OCI-M2 (cell line): ENCODE measurements at regions not wholly inside any gene's neighbourhood (a gene's known extent, or its start where the extent isn't known, plus 50 kb on each side); places are given as distances from the start of the nearest gene placed in this dataset.

Experiments used
- DNase-seq: peaks from one replicate; lab custom pipeline; 2025; ENCODE audit not compliant: unreplicated experiment; lab: John Stamatoyannopoulos, UW

DNA sequence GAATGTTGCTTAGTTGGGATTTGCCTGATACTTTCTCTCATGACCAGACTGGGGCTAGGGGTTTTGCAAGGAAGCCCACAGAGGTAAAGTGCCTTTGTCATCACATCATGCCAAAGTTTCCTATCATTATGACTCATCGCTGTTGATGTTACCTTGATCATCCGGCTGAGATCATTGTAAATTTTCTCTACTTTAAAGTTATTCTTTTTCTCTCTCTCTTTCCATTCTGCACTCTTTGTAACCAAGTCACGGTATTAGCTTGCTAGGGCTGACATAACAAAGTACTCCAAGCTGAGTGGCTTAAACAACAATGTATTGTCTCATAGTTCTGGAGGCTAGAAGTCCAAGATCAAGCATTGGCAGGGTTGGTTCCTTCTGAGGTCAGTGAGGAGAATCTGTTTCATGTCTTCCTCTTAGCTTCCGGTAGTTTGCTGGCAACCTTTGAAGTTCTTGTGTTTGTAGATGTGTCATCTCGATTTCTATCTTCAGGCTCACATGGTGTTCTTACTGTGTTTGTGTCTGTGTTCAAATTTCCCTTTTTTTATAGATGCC, 113.0 kb downstream of the DTHD1 start:
- DNase-seq = no peak

DNA sequence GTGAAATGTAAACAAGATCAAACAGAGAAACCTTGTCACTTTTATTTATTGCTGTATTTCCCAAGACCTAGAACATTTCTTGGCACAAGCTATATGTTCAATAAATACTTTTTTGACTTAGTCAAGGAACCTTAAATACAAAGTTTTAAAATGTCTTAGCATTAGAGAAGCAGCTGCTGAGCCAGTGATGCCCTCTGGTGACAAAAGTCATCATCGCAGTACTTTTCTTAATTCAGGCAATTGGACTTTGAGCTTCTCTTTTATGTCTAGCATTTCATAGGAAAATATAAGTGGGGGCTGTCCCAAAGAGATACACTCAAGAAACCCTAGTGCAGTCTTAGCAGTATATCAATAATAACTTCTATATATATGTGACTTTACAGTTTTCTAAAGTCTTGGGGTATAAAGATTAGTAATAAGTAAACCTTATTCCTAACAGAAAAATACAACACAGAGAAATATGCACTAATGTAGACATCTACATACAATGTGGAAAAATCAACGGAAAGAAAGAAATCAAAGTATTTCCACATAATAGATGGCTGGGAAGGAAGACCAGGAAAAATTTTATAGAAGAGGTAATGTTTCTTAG, 118.4 kb downstream of the DTHD1 start:
- no peak for DNase-seq

DNA sequence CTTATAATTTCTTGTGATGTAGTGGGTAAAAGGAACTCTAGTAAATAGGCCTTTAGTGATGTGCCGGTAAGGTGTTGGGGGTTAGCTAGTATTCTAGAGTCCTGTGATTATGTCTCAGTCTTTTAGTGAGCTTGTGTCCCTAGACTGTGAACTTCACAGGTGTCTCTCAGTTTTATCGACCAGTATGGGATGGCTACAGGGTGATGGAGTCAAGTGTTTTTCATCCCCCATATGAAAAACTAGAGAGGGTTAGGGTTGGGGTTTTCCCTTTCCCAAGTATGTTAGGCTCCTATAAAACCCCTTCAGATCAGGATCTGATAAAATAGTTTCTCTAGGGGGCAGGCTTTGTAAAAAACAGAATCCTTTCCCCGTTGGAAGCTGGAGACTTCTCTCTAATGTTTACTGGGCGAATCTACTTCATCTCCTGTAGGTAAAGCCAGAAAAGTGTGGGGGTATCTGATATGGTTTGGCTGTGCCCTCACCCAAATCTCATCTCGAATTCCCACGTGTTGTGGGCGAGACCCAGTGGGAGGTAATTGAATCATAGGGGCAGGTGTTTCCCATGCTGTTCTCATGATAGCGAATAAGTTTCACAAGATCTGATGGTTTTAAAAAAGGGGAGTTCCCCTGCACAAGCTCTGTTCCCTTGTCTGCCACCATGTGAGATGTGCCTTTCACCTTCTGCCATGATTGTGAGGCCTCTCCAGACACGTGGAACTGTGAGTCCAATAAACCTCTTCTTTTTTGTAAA, 120.8 kb downstream of the DTHD1 start:
- DNase-seq = no peak

DNA sequence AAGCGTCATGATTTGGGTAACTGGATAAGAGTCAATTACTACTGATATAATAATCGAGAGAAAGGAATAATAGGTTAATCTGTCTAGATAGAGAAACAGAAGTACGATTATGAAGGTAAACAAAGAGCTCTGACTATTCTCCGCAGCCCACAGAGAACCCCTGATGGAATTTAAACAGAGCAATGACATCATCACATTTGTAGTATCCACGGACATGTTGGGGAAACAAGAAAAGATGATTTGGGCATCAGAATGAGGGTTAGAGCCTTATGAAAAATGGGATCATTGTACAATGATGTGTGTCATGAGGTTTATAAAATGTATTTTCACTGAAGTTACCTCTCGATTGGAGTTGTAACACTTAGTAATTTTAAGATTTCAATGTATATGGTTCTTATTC, 129.9 kb downstream of the DTHD1 start:
- no peak for DNase-seq

- no peak for DNase-seq
Observed at GRCh38 chr4:36414248-36414647, 132.8 kb downstream of the DTHD1 start.

GRCh38 chr4:36417146-36417545, 135.7 kb downstream of the DTHD1 start:
- no peak for DNase-seq

- DNase-seq = no peak
Observed at GRCh38 chr4:36420111-36420679, 138.8 kb downstream of the DTHD1 start.

GRCh38 chr4:36422607-36423006, 141.2 kb downstream of the DTHD1 start:
- DNase-seq = no peak

DNA sequence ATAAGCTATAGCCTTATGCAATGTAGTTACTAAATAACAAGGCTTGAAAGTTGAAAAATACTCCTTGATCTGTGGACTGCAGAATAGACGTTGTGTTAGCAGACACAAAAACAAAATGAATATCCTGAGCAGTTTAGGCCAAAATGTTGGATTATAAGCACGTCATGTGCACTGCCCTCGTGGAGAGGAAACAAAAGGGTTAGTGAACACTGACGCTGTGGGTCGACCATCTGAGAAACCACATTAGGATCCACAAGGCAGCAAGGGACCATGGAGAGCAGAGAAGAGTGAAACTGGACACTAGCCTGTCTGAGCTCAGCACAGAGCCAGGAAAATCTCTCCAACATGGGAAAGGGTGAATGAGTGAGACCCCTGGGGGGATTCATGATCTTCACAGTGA, 145.3 kb downstream of the DTHD1 start:
- DNase-seq = no peak

DNA sequence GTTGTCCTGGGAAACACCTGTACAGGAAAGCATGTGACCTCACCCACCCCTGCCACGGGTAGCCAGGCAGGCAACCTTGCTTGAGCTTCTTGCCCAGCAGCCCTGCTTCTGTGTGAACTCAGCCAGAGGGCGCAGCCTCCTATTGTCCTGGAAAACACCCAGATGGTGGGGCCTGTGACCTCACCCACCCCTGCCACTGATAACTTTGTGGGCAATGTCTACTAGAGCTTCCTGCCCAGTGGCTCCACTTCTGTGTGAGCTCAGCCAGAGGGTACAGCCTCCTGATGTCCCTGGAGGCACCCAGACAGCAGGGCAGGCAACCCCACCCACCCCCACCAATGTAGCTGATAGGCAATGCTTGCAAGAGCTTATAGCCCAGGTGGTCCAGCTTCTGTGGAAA, 146.3 kb downstream of the DTHD1 start:
- no peak for DNase-seq

DNA sequence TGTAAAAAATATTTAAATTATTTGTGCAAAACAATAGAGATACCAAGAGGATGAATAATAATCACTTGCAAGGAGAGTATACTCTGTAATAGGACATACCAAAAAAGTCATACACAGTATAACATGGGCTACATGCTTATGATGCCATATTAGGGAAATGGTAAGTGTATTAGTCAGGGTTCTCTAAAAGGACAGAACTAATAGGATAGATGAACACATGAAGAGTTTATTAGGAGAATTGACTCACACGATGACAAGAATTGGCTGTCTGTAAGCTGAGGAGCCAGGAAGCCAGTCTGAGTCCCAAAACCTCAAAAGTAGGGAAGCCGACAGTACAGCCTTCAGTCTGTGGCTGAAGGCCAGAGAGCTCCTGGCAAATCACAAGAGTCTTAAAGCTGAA, 151.2 kb downstream of the DTHD1 start:
- DNase-seq = no peak

DNA sequence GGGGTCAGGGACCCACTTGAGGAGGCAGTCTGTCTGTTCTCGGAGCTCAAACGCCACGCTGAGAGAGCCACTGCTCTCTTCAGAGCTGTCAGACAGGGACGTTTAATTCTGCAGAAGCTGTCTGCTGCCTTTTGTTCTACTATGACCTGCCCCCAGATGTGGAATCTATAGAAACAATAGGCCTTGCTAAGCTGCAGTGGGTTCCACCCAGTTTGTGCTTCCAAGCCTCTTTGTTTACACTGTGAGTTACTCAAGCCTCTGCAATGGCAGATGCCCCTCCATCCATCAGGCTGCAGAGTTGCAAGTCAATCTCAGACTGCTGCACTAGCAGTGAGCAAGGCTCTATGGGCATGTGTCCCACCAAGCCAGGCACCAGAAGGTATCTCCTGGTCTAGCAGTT, 158.1 kb downstream of the DTHD1 start:
- DNase-seq = no peak

GRCh38 chr4:36445480-36445879, 164.1 kb downstream of the DTHD1 start:
- no peak for DNase-seq

- no peak for DNase-seq
Observed at GRCh38 chr4:36446275-36446674, 164.9 kb downstream of the DTHD1 start.

DNA sequence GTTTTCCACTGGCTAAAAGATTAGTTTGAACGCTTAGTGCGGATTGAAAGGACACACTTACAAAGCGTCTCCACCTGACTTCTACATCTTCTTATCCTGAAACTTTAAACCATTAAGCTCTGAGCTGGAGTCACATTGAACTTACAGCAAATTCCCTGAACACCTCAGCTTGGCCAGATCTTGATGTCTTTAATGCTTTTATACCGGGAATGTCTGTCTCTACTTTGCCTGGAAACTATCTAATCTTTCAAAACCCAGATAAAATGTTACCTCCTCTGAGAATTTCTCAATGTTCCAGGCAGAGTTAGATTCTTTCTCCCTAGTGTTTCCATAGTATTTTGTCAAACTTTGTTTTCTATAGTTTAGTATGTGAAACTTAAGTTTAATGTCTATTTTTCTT, 179.9 kb downstream of the DTHD1 start:
- DNase-seq = no peak

- DNase-seq = no peak
Observed at GRCh38 chr4:36467670-36468069, 186.3 kb downstream of the DTHD1 start.

GRCh38 chr4:36471903-36472302, 190.5 kb downstream of the DTHD1 start:
- DNase-seq = no peak

DNA sequence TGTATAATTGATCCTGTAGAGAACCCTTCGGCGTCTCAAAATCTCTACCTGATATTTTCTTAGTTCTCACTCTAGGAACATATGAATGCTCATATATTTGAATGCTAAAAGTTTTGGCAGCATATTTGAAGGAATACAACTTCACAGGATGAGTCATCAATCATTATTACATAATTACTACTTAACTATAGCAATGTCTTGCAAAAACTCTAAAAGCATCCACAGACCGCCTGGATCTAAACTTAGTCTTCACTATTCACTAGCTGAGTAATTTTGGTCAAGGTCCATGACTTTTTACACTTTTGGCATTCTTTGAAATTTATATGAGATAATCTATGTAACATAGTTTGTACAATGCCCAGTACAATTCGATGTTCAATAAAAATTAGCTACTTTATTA, 194.7 kb downstream of the DTHD1 start:
- no peak for DNase-seq

- no peak for DNase-seq
Observed at GRCh38 chr4:36477861-36478260, 196.4 kb downstream of the DTHD1 start.

- DNase-seq = no peak
Observed at GRCh38 chr4:36485885-36486284, 204.5 kb downstream of the DTHD1 start.

GRCh38 chr4:36489798-36490197, 208.4 kb downstream of the DTHD1 start:
- no peak for DNase-seq

GRCh38 chr4:36492041-36492440, 210.6 kb downstream of the DTHD1 start:
- no peak for DNase-seq
